ENCODE measurements at regions not wholly inside any gene's neighbourhood (a gene's known extent, or its start where the extent isn't known, plus 50 kb on each side); places are given as distances from the start of the nearest gene placed in this dataset.

DNA sequence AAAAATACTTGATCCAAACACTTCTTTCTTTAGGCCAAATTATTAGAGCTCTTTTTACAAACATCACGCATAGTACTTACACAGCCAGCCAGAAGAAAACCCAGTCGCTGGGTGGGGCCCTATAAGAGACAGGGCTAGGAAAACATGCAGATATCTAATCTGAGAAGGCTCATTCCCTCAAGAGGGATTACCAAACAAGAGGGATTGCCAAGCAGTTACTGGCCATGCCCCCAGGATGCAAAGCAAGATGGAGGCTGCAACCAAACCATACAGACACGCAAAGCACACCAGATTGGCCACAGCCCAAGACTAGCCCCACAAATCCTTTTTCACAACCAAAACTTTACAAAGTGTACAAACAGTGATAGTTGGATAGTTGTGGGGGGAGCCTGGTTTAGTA lies 1235.4 kb upstream of the GJE1 start:
- TF ChIP-seq, protein P1, sequence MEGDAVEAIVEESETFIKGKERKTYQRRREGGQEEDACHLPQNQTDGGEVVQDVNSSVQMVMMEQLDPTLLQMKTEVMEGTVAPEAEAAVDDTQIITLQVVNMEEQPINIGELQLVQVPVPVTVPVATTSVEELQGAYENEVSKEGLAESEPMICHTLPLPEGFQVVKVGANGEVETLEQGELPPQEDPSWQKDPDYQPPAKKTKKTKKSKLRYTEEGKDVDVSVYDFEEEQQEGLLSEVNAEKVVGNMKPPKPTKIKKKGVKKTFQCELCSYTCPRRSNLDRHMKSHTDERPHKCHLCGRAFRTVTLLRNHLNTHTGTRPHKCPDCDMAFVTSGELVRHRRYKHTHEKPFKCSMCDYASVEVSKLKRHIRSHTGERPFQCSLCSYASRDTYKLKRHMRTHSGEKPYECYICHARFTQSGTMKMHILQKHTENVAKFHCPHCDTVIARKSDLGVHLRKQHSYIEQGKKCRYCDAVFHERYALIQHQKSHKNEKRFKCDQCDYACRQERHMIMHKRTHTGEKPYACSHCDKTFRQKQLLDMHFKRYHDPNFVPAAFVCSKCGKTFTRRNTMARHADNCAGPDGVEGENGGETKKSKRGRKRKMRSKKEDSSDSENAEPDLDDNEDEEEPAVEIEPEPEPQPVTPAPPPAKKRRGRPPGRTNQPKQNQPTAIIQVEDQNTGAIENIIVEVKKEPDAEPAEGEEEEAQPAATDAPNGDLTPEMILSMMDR (IDR thresholded peaks at IDR 0.05): no peak
- no peak for TF ChIP-seq POLR2A (IDR thresholded peaks at IDR 0.05)
- Histone ChIP-seq H3K9me3 (replicated peaks in 1 of 3) (peaks cover 0 to 6% (median 0%) of the 10 kb centered on the region in 3 donors), H3K4me3 (peak overlapping the region in 1 of 4 donors; percentile 35), H3K27me3 (no peaks in the 10 kb centered on the region), H3K36me3 (replicated peaks in 1 of 2) (no peaks in the 10 kb centered on the region), H3K27ac (peak overlapping the region in 1 of 5 donors; percentile 48), H3K4me1 (replicated peaks in 1 of 2) (no peaks in the 10 kb centered on the region)
- 69 to 85% (median 84%) methylated on average over 3 of the region's 3 CpGs for WGBS, 4 donors
- intact Hi-C loops (cut with DNase I): no loop called here
- no peak for DNase-seq

DNA sequence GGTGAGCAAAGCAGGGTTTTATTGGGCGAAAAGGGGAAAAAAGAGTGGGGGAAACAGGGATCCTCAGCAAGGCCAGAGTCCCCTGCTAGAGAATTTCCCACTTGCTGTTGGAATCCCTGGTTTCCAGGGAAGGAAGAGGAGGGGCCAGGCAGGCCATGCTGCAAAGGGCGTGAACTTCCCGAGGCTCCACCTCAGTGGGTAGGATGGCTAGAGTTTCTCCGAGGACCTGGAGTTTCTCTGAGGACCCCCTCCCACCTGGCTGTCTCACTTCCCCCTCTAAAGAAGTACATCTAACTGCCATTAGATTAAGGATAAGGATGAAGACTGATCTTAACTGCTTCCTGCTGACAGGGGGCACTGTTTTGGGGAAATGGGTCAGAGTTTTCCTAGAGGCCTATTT lies 1239.3 kb upstream of the GJE1 start:
- TF ChIP-seq, protein P1 (IDR thresholded peaks at IDR 0.05): no peak
- TF ChIP-seq POLR2A (IDR thresholded peaks at IDR 0.05): no peak
- H3K4me3 ChIP-seq: no peak overlapping the region
- H3K4me1 ChIP-seq (replicated peaks in 1 of 2): no peaks in the 10 kb centered on the region
- no peak for DNase-seq
- 65 to 89% (median 79%) methylated on average over 4 of the region's 4 CpGs for WGBS, 4 donors
- no peaks in the 10 kb centered on the region for H3K27me3 ChIP-seq
- no peak overlapping the region for H3K27ac ChIP-seq
- H3K36me3 ChIP-seq (replicated peaks in 1 of 2): no peaks in the 10 kb centered on the region
- intact Hi-C loops (cut with DNase I): no loop called here
- H3K9me3 ChIP-seq (replicated peaks in 1 of 3): no peaks in the 10 kb centered on the region

DNA sequence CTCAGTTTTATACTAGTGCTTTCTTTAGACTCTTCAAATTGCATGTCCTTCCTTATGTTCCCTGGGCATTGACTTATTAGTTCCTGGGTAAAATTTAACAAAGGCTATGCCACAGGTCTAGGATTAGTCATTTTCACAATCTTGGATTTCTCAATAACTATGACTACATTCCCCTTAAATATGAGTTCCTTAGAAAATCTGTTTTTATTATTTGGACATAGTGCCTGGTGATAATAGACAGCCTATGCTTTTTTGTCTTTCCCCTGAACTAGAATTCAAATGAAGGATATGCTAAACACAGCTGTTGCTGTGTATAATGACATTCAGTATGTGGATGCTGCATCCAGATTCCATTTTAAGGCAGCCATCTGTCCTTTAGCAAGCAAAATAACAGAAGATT lies 1252.8 kb upstream of the GJE1 start:
- intact Hi-C loops (cut with DNase I): no loop called here
- H3K9me3 ChIP-seq (replicated peaks in 1 of 3): no peaks in the 10 kb centered on the region
- no peaks in the 10 kb centered on the region for H3K4me1 ChIP-seq (replicated peaks in 1 of 2)
- no peak overlapping the region for H3K27ac ChIP-seq
- TF ChIP-seq POLR2A (IDR thresholded peaks at IDR 0.05): no peak
- TF ChIP-seq, protein P1 (IDR thresholded peaks at IDR 0.05): no peak
- no peaks in the 10 kb centered on the region for H3K36me3 ChIP-seq (replicated peaks in 1 of 2)
- no peak overlapping the region for H3K4me3 ChIP-seq
- no peak for DNase-seq
- H3K27me3 ChIP-seq: no peaks in the 10 kb centered on the region

DNA sequence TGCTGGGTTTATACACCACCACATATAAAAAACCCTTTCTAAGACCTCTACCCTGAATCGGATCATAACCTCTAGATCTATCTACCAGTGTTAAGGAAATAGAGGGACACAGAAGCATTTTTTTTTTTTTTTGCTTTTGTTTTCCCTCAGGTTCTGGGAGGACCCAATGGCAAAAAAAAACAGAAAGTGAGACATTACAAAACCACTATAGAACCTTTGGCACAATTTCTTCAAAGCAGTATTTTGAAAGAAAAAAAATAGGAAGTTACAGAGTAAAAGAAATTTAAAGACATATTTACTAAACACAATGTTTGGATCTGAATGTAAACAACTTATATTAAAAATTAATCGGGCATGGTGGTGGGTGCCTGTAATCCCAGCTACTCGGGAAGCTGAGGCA lies 1258.7 kb upstream of the GJE1 start:
- intact Hi-C loops (cut with DNase I): no loop called here
- Histone ChIP-seq H3K4me1 (replicated peaks in 1 of 2) (no peaks in the 10 kb centered on the region), H3K27me3 (no peaks in the 10 kb centered on the region), H3K36me3 (replicated peaks in 1 of 2) (no peaks in the 10 kb centered on the region), H3K9me3 (replicated peaks in 1 of 3) (no peaks in the 10 kb centered on the region), H3K4me3 (no peak overlapping the region), H3K27ac (no peak overlapping the region)
- 81 to 90% (median 89%) methylated on average over 3 of the region's 3 CpGs for WGBS, 4 donors
- no peak for TF ChIP-seq POLR2A (IDR thresholded peaks at IDR 0.05)
- TF ChIP-seq, protein P1 (IDR thresholded peaks at IDR 0.05): no peak
- no peak for DNase-seq
